Motor neuron (in vitro differentiated cells): ENCODE measurements at regions not wholly inside any gene's neighbourhood (a gene's known extent, or its start where the extent isn't known, plus 50 kb on each side); places are given as distances from the start of the nearest gene placed in this dataset.

Experiments used
- ATAC-seq, 8 experiments: fragments of 200-7000 bp; cut with Tn5 transposase; replicated peaks in 6 of 8; 2 replicates each; pipeline ENCODE4 v1.8.0; 2021; ENCODE audit warnings: mild to moderate bottlenecking in 8 of 8, moderate library complexity in 8 of 8
- H3K27ac ChIP-seq, 2 donors: fragments of 250-450 bp; sonication (Bioruptor Pico); 2 replicates each; pipeline ENCODE4 v1.9.0; 2021; ENCODE audit warnings: antibody characterized with exemption in 2 of 2, mild to moderate bottlenecking in 2 of 2, moderate library complexity in 1 of 2
- H3K4me1 ChIP-seq, 2 donors: fragments of 250-450 bp; sonication (Bioruptor Pico); replicated peaks in 1 of 2; 2 replicates each; pipeline ENCODE4 v1.6.1; 2021; ENCODE audit warnings: antibody characterized with exemption in 2 of 2, mild to moderate bottlenecking in 2 of 2, moderate library complexity in 1 of 2
- H3K4me3 ChIP-seq, 5 donors: fragments of 250-450 bp; sonication (Bioruptor Pico); 2 replicates each; pipeline ENCODE4 v1.9.0; 2021; ENCODE audit warnings: antibody characterized with exemption in 5 of 5, mild to moderate bottlenecking in 5 of 5, moderate library complexity in 4 of 5
- WGBS, 10 experiments: fragments of 450-650 bp; shearing (Covaris generic); methylation state at CpG; one replicate each; pipeline ENCODE4 v1.0.0; 2022; 5-methylcytosine and 5-hydroxymethylcytosine counted together
- in situ Hi-C, 9 experiments: fragments of 400-800 bp; cut with MboI; loops; one replicate each; pipeline ENCODE4 v1.15.0; 2021; ENCODE audit warnings: low sequenced_read_pairs in 9 of 9, low pct_unique_long_range_greater_than_20kb in 2 of 9; ENCODE audit not compliant: unreplicated experiment in 9 of 9

DNA sequence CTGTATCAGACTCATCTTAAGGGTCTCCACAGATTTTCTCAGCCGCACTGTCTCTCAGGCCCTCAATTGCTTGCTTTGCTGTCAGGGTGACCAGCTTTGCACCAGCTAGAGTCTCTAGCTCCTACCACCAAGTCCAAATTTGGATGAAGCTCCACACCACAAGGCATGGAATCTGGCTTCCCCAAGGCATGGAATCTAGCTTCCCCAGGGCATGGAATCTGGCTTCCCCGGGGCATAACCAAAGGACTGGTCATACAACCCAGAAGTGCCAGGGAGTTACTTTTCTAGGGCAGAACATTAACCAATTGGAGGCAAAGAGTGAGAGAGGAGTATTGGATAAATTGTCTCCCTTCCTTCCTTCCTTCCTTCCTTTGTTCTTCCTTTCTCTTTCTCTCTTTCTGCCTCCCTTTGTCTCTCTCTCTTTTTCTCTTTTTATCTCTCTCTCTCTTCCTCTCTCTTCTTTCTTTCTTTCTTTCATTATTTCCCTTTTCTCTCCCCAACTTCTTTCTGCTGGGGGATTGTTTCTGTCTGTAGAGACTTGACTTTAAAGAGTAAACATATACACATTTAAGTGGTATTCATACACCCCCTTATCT is 76.9 kb upstream of the HAO2 start:
- no peak overlapping the region for H3K27ac ChIP-seq
- in situ Hi-C loops: loop anchor here in 1 of 9 experiments (25.0 kb wide), 1 partner anchor 371 kb away; no protein-coding TSS in a partner anchor
- no peak overlapping the region for H3K4me3 ChIP-seq
- peaks cover 23 to 29% of the 10 kb centered on the region in 2 donors for H3K4me1 ChIP-seq
- no peak for ATAC-seq
- 7 to 78% (median 65%) methylated on average over 1 to 2 of the region's 2 CpGs; no CpG with 5 or more reads in 2 of the 10 experiments for WGBS, 10 experiments

DNA sequence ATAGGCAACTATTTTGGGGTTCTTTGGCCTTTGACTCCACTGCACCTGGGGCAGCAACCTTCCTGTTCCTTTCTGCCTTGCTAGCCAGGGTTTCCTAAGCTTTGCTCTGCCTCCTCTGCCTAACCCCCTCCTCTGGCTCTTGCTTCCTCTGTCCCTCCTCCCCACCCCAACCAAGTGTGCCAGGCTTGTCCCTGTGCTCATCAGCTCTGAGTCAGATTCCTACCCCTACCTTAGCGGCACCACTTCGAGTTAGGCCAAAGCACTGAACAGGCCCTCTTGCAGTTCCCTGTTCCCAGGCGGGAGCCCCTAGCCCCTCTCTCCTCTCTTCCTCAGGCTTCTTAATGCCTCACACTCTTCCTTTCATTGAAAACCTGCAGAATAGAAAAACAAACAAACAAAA is 74.8 kb upstream of the HAO2 start:
- WGBS, 10 experiments: 7 to 20% (median 13%) methylated on average over 2 to 3 of the region's 3 CpGs; no CpG with 5 or more reads in 6 of the 10 experiments
- Histone ChIP-seq H3K4me1 (peaks cover 23 to 29% of the 10 kb centered on the region in 2 donors), H3K4me3 (no peak overlapping the region), H3K27ac (peak overlapping the region in 1 of 2 donors; percentile 33)
- in situ Hi-C loops: loop anchor here in 1 of 9 experiments (25.0 kb wide), 1 partner anchor 369 kb away; no protein-coding TSS in a partner anchor
- ATAC-seq: peak in 4 of 8 experiments; percentile 14 to 61 (median 58)

DNA sequence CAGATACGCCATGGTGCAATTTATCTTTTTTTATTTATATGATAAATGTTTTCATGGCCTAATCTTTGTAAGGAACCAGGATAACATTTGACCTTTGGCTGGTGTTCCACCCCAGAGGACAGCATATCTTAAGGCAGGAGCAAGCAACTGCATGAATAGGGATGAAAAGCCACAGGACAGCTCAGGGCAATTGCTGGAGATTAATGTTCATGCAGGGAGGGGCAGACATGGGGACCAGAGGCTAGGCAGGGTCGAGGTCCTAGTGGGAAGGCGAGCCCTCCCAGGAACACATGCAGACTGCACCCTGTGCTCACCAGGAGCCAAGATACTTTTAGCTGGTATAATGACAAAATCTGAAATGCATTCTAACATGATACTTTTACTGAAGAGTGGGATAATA is 74.4 kb upstream of the HAO2 start:
- Histone ChIP-seq H3K27ac (peak overlapping the region in 1 of 2 donors; percentile 33), H3K4me3 (no peak overlapping the region), H3K4me1 (peaks cover 23 to 29% of the 10 kb centered on the region in 2 donors)
- 0 to 100% (median 3%) methylated on average over 1 to 3 of the region's 3 CpGs; no CpG with 5 or more reads in 1 of the 10 experiments for WGBS, 10 experiments
- in situ Hi-C loops: loop anchor here in 1 of 9 experiments (25.0 kb wide), 1 partner anchor 368 kb away; no protein-coding TSS in a partner anchor
- ATAC-seq: peak; percentile 38 to 89 (median 80)

DNA sequence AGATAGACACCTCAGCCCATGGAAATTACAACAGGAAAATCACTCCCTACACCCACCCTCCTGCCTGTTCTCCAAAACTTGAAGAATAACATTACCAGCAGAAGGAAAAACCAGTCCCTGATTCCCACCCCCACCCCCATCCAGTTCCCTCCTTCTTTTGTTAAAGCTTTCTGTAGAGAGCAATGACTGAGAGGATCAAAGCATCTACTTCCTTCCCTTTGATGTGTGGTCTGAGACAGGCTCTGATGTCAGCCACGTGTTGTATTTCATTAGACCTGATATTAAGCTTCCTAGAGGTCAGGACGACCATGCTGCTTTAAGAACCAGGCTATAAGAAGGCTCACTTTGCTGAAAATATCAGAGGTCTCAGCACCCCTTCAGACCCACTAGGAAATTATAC is 73.9 kb upstream of the HAO2 start:
- ATAC-seq: peak in 6 of 8 experiments; percentile 24 to 55 (median 34)
- in situ Hi-C loops: loop anchor here in 1 of 9 experiments (25.0 kb wide), 1 partner anchor 368 kb away; no protein-coding TSS in a partner anchor
- 0 to 25% (median 5%) methylated on average over 1 to 2 of the region's 2 CpGs; no CpG with 5 or more reads in 3 of the 10 experiments for WGBS, 10 experiments
- Histone ChIP-seq H3K4me3 (no peak overlapping the region), H3K4me1 (peaks cover 23 to 29% of the 10 kb centered on the region in 2 donors), H3K27ac (no peak overlapping the region)

DNA sequence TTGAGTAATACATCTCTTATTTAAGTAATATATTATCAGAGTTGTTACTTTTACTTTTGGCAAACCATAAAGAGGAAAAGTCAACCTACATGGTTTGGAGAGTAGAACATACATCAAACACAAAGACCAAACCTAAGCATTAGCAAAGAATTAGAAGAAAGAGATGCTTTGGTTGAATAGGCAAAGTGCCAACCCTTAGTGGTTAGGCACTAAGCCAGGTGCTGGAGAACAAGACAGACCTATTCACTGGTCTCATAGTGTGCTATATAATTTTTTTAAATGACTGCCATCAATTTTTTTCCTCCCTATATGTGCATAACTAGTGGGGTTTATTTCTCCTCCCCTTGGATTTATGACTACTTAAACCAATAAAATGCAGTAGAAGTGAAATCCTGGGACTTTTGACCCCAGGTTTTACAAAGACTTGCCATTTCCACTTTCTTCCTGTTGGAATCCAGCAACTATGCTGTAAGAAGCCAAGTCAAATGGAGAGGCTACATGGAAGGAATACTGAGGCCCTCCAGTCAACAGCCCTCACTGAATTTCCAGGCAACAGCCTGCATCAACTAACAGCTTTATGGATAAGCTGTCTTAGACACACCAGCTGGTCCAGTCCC is 69.8 kb upstream of the HAO2 start:
- Histone ChIP-seq H3K4me1 (peaks cover 15 to 18% of the 10 kb centered on the region in 2 donors), H3K4me3 (no peak overlapping the region), H3K27ac (no peak overlapping the region)
- peak in 4 of 8 experiments; percentile 11 to 52 (median 40) for ATAC-seq
- in situ Hi-C loops: loop anchor here in 1 of 9 experiments (25.0 kb wide), 1 partner anchor 364 kb away; no protein-coding TSS in a partner anchor

DNA sequence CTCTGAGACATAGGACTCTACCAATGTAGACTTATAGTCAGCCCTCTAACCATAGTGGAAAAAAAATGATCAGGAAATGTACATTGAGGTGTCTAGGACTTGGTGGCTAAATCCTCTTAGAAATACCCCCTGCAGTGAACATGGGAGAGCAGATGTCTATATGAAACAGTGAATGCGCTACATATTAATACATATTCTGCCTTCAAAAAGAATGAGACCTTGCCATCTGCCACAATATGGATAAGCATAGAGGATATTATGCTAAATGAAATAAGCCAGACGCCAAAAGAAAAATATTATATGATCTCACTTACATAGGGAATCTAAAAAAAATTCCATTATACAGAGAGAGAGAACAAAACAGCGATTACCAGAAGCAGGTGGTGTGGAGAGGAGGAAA is 66.6 kb upstream of the HAO2 start:
- no peak overlapping the region for H3K4me3 ChIP-seq
- in situ Hi-C loops: no loop called here
- WGBS, 10 experiments: 28 to 100% (median 86%) methylated on average over 2 to 3 of the region's 3 CpGs; no CpG with 5 or more reads in 1 of the 10 experiments
- H3K27ac ChIP-seq: no peak overlapping the region
- no peaks in the 10 kb centered on the region for H3K4me1 ChIP-seq
- ATAC-seq: peak in 1 of 8 experiments; percentile 68

DNA sequence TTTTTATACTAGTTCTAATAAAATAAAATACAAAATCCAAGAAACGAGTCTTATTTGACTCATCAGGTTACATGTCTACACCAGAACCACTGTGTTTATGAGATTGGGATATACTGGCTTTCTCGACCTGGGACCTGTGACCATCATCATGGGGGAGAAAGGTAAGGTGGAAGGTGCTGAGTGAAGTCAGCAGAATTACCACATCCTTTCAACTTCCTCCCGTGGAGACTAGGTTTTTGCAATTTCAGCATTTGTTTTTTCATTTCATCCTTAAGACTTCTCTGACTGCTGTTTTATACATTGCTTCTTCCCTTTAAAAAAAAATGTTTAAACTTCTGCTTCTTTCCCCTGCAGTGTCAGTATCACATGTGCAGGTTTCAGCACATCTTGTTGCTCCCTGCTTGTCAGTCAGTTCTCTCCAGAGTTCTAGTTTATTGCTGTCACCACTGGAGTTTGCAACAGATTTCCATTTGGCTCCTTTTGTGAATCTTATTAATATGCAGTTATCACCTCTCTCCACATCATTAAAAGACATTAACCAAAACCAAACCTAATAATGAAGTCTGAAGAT is 60.4 kb upstream of the HAO2 start:
- WGBS, 10 experiments: 25 to 71% (median 58%) methylated on average over 1 to 3 of the region's 3 CpGs
- H3K27ac ChIP-seq: no peak overlapping the region
- in situ Hi-C loops: no loop called here
- H3K4me3 ChIP-seq: no peak overlapping the region
- no peaks in the 10 kb centered on the region for H3K4me1 ChIP-seq
- ATAC-seq: no peak

DNA sequence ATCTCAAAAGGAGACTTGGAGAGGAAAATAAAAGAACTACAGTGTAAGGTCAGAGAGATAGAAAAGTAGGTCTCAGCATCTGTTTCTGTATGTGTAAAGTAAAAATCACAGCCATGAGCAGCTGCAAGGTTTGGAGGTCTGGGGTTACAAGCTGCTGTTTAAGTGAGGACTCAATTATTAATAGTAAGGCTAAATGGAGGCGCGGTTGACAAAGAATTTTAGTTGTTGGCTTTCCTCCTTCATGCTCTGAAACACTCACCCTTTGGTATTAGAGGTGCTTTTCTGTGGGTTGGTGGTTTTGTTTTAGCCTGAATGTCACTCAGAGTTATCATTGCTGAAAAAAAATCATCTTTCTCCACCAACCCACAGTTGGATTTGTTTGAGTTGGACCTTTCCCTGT is 59.8 kb upstream of the HAO2 start:
- Histone ChIP-seq H3K27ac (no peak overlapping the region), H3K4me1 (no peaks in the 10 kb centered on the region), H3K4me3 (no peak overlapping the region)
- 75 to 100% (median 91%) methylated on average over 1 to 2 of the region's 2 CpGs; no CpG with 5 or more reads in 2 of the 10 experiments for WGBS, 10 experiments
- no peak for ATAC-seq
- in situ Hi-C loops: no loop called here

DNA sequence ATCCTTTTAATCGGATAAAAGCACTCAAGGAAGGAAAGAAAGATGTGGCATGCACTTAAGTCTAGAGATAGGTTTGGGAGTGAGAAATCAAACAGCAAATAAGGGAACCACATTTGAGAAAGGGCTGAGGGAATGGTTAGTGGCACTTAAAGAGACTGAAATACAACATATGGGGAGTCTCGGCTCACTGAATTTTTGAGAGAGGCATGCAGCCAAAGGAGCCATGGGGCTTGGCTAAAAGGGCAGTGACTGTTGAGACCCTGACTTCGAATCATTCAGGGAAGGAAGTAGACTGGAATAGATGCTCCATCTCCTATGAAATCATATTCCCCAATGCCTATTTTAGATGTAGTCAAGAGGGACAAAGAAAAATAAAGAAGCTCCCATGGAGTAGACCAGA is 58.3 kb upstream of the HAO2 start:
- 0 to 100% (median 59%) methylated on average over 1 to 3 of the region's 3 CpGs for WGBS, 10 experiments
- no peaks in the 10 kb centered on the region for H3K4me1 ChIP-seq
- in situ Hi-C loops: no loop called here
- ATAC-seq: no peak
- no peak overlapping the region for H3K27ac ChIP-seq
- no peak overlapping the region for H3K4me3 ChIP-seq

DNA sequence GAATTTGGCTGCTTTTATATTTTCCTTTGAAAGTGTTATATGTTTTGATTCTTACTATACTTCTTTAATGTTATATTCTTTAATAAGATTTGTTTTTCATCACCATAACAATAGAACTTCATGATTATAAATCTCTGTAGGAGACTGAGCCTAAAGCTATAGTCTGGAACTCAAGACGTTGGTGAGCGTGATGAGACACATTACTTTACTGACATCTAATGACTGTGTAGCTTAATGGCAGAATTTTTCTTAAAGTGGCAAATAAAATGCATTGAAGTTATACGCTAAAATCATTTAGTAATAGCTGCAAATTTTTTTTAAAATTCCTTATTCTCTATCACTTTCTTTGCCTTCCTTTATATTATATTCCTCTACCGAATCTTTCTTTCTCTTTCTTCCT is 56.1 kb upstream of the HAO2 start:
- Histone ChIP-seq H3K4me1 (no peaks in the 10 kb centered on the region), H3K4me3 (no peak overlapping the region), H3K27ac (no peak overlapping the region)
- ATAC-seq: no peak
- in situ Hi-C loops: no loop called here
- 61 to 94% (median 85%) methylated on average over 3 to 4 of the region's 4 CpGs for WGBS, 10 experiments

DNA sequence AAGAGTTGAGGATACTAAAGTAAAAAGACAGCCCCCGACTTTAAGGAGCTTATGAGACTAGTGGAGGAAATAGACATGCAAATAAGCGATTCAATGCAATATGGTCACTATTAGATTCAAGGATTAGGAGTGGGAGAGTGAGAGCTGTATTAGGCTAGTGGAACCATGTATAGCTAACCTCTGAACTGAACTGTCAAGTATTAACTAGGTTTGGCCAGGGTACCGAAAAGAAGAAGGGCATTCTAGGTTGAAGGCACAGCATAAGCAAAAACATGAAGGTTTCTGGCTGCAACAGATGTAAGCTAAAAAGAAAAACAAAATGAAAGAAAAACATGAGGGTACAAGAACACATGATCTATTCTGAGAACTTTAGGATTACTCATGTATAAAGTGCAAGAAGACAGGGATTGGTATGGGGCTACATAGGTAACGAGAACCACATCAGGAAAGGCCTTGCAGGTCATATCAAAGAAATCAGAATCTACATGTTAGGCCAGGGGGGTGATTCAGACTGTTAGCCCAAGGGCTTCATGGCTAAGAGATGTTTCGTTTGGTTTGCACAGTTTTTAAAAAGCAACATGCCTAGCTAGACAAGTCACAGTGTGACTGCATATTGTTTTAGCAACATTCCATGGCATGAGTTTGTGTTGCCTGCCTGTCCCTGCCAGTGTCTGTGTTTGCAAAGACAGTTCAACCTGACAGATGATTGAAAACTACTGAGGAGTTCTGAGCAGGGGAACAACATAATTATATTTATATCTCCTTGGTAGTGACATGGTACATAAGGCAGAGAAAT is 54.4 kb upstream of the HAO2 start:
- no peaks in the 10 kb centered on the region for H3K4me1 ChIP-seq
- ATAC-seq: peak in 1 of 8 experiments; percentile 82
- no peak overlapping the region for H3K4me3 ChIP-seq
- WGBS, 10 experiments: 73 to 94% (median 84%) methylated on average over 2 to 5 of the region's 5 CpGs
- in situ Hi-C loops: no loop called here
- H3K27ac ChIP-seq: no peak overlapping the region

DNA sequence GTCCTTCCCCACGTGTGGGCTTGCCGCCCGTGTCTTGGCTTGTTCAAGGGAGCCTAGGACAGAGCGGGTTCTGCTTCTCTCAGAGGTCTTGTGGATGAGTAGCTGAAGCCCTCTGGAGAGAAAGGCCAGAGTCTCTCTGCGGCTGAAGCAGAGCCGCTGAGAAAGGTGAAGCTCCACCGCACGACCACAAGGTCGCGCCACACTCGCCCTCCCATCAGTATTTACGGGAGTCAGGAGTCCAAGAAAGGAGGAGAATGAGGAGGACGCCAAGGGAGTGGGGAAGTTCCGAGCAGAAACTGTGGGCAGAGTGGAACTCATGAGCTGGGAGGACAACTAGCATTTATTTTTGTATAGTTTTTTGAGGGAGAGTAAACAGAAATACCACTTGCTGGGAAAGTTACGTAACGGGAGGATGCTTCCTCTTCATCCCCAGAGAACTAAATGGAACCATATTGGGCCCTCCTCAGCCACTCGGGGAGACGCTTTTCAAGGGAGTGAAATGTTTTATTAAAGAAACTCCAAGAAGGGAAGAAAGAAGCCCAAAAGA is 51.6 kb upstream of the HAO2 start:
- peak in 2 of 8 experiments; percentile 43 to 69 for ATAC-seq

More for the DNA sequence above, 51.6 kb upstream of the HAO2 start:
- 6 to 95% (median 87%) methylated on average over 3 to 16 of the region's 18 CpGs; no CpG with 5 or more reads in 1 of the 10 experiments for WGBS, 10 experiments
- H3K4me3 ChIP-seq: no peak overlapping the region
- in situ Hi-C loops: no loop called here
- H3K27ac ChIP-seq: no peak overlapping the region
- H3K4me1 ChIP-seq: peaks cover 0 to 4% of the 10 kb centered on the region in 2 donors
